GM23248 (cell line): ENCODE measurements at regions not wholly inside any gene's neighbourhood (a gene's known extent, or its start where the extent isn't known, plus 50 kb on each side); places are given as distances from the start of the nearest gene placed in this dataset.

Experiments
- EZH2 ChIP-seq: fragments of 200-600 bp; sonication (generic); IDR thresholded peaks from 2 replicates; pipeline ENCODE4 v1.6.1; 2018; ENCODE audit warnings: antibody characterized with exemption, mild to moderate bottlenecking; ENCODE audit not compliant: insufficient read depth, poor library complexity, severe bottlenecking
- EZH2phosphoT487 ChIP-seq: fragments of 200-600 bp; sonication (generic); IDR thresholded peaks from 2 replicates; pipeline ENCODE4 v1.6.1; 2018; ENCODE audit warnings: antibody characterized with exemption, moderate library complexity, mild to moderate bottlenecking, low read depth; ENCODE audit not compliant: insufficient read depth

GRCh38 chr13:88000239-88000638 lies 329.1 kb downstream of the SLITRK5 start:
- TF ChIP-seq EZH2 (no peak), EZH2phosphoT487 (no peak)
